A673 (cell line): ENCODE measurements at regions not wholly inside any gene's neighbourhood (a gene's known extent, or its start where the extent isn't known, plus 50 kb on each side); places are given as distances from the start of the nearest gene placed in this dataset.

Experiments used
- BruUV-seq: library from RNA; stranded (reverse); fragments of 400-500 nt; replicated peaks from 2 replicates; lab custom pipeline; 2021; lab: Mats Ljungman, UMichigan
- CTCF ChIA-PET: fragments of 300-600 bp; sonication (Branson Sonifier 250); formaldehyde crosslinking; loops from one replicate; lab custom pipeline; 2022; ENCODE audit warnings: antibody characterized with exemption; lab: Charles Lee
- POLR2A ChIA-PET: fragments of 300-600 bp; sonication (Branson Sonifier 250); formaldehyde crosslinking; loops from one replicate; lab custom pipeline; 2022; ENCODE audit warnings: antibody characterized with exemption; ENCODE audit not compliant: low non-redundant PET; lab: Charles Lee
- DNase-seq: peaks from one replicate; pipeline ENCODE4 v3.0.0-alpha.2; 2015; ENCODE audit warnings: low spot score
- H3K27ac ChIP-seq: fragments of 200-600 bp; sonication (generic); 2 replicates; pipeline ENCODE4 v1.5.1; 2016; ENCODE audit warnings: mixed run types, low read depth, mild to moderate bottlenecking, mixed read lengths, antibody characterized with exemption, low read length; ENCODE audit not compliant: poor library complexity, severe bottlenecking
- H3K27me3 ChIP-seq: fragments of 200-600 bp; sonication (generic); replicated peaks from 2 replicates; pipeline ENCODE4 v1.6.1; 2017; ENCODE audit warnings: mixed run types, low read depth, mild to moderate bottlenecking, mixed read lengths, antibody characterized with exemption, low read length; ENCODE audit not compliant: insufficient read depth, poor library complexity
- H3K36me3 ChIP-seq: fragments of 200-600 bp; sonication (generic); 2 replicates; pipeline ENCODE4 v1.6.1; 2016; ENCODE audit warnings: mixed run types, mild to moderate bottlenecking, mixed read lengths, antibody characterized with exemption, low read length; ENCODE audit not compliant: insufficient read depth, poor library complexity, severe bottlenecking
- H3K4me1 ChIP-seq: fragments of 200-600 bp; sonication (generic); 2 replicates; pipeline ENCODE4 v1.6.1; 2017; ENCODE audit warnings: mixed run types, mild to moderate bottlenecking, mixed read lengths, antibody characterized with exemption, low read length; ENCODE audit not compliant: insufficient read depth, poor library complexity, severe bottlenecking
- H3K4me3 ChIP-seq: fragments of 200-600 bp; sonication (generic); 2 replicates; pipeline ENCODE4 v1.5.1; 2016; ENCODE audit warnings: low read depth, mixed run types, mild to moderate bottlenecking, mixed read lengths, low read length; ENCODE audit not compliant: poor library complexity, severe bottlenecking
- H3K9me3 ChIP-seq: fragments of 200-600 bp; sonication (generic); 2 replicates; pipeline ENCODE4 v1.6.1; 2016; ENCODE audit warnings: mixed run types, low read depth, mild to moderate bottlenecking, mixed read lengths, antibody characterized with exemption, low read length; ENCODE audit not compliant: poor library complexity, severe bottlenecking
- CTCF ChIP-seq: fragments of 300-800, 200-600 bp; sonication (generic); conservative IDR thresholded peaks from 2 replicates; pipeline ENCODE4 v1.5.1; 2017; ENCODE audit warnings: low read depth, mild to moderate bottlenecking, antibody characterized with exemption, low read length, moderate library complexity, mixed read lengths
- EZH2 ChIP-seq: fragments of 200-600 bp; sonication (generic); IDR thresholded peaks from 2 replicates; pipeline ENCODE4 v1.6.1; 2017; ENCODE audit warnings: borderline replicate concordance, low read depth, mild to moderate bottlenecking, mixed read lengths, antibody characterized with exemption, low read length; ENCODE audit not compliant: poor library complexity, severe bottlenecking
- intact Hi-C: fragments of 100-400 bp; cut with micrococcal nuclease; formaldehyde crosslinking; loops from one replicate; pipeline ENCODE4 v1.10.0; 2022; ENCODE audit not compliant: unreplicated experiment

GRCh38 chr15:57835119-57835518 lies 128.6 kb downstream of the POLR2M start:
- CTCF ChIA-PET, result no interaction called here
- POLR2A ChIA-PET, result no interaction called here
- TF ChIP-seq EZH2, result no peak
- TF ChIP-seq CTCF, result no peak
- DNase-seq, result no peak
- H3K4me1 ChIP-seq, result no peaks in the 10 kb centered on the region
- H3K9me3 ChIP-seq, result no peaks in the 10 kb centered on the region
- BruUV-seq, result no TSS peak
- no peaks in the 10 kb centered on the region for H3K36me3 ChIP-seq
- H3K27ac ChIP-seq, result no peak overlapping the region
- intact Hi-C loops, result no loop called here
- no peaks in the 10 kb centered on the region for H3K27me3 ChIP-seq
- no peak overlapping the region for H3K4me3 ChIP-seq

GRCh38 chr15:57849317-57849716 lies 142.8 kb downstream of the POLR2M start:
- no peaks in the 10 kb centered on the region for H3K36me3 ChIP-seq
- intact Hi-C loops, result no loop called here
- H3K27me3 ChIP-seq, result no peaks in the 10 kb centered on the region
- H3K4me1 ChIP-seq, result no peaks in the 10 kb centered on the region
- POLR2A ChIA-PET, result no interaction called here
- no TSS peak for BruUV-seq
- CTCF ChIA-PET, result no interaction called here
- no peak for DNase-seq
- no peak for TF ChIP-seq CTCF
- no peak for TF ChIP-seq EZH2
- no peak overlapping the region for H3K27ac ChIP-seq
- no peak overlapping the region for H3K4me3 ChIP-seq
- no peaks in the 10 kb centered on the region for H3K9me3 ChIP-seq

- no peaks in the 10 kb centered on the region for H3K4me1 ChIP-seq
- TF ChIP-seq CTCF, result no peak
- TF ChIP-seq EZH2, result no peak
- no peak for DNase-seq
- H3K27me3 ChIP-seq, result no peaks in the 10 kb centered on the region
- H3K36me3 ChIP-seq, result no peaks in the 10 kb centered on the region
- H3K4me3 ChIP-seq, result no peak overlapping the region
- BruUV-seq, result no TSS peak
- CTCF ChIA-PET, result no interaction called here
- POLR2A ChIA-PET, result no interaction called here
- no peaks in the 10 kb centered on the region for H3K9me3 ChIP-seq
- intact Hi-C loops, result no loop called here
- no peak overlapping the region for H3K27ac ChIP-seq
These were observed 148.0 kb downstream of the POLR2M start for GRCh38 chr15:57854531-57854930.
